GM19395 (cell line): ENCODE measurements at regions not wholly inside any gene's neighbourhood (a gene's known extent, or its start where the extent isn't known, plus 50 kb on each side); places are given as distances from the start of the nearest gene placed in this dataset.

Source experiments
- ATAC-seq: cut with Tn5 transposase; IDR thresholded peaks from one replicate; pipeline ENCODE4 v1.9.1; 2021; ENCODE audit warnings: mild to moderate bottlenecking, moderate library complexity; ENCODE audit not compliant: unreplicated experiment

DNA sequence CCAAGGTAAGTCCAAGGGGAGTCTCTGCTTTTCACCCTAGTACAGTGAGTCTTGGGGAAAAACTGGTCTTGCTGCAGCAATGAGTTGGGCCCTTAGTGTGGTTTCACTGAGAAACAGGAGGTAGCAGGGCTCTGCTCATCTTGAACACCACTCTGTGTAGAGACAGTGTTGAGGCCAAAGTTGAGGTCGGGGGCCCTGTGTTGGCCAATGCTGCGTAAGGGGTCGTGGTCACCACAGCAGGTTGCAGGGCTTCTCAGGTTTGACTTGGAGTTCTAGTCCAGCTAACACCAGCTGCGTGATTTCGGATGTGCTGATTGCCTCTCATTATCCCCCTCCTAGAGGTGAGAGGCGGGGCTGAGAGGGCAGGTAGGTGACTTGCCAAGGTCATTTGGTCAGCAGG is 807.5 kb downstream of the VRK1 start:
- ATAC-seq, result no peak

DNA sequence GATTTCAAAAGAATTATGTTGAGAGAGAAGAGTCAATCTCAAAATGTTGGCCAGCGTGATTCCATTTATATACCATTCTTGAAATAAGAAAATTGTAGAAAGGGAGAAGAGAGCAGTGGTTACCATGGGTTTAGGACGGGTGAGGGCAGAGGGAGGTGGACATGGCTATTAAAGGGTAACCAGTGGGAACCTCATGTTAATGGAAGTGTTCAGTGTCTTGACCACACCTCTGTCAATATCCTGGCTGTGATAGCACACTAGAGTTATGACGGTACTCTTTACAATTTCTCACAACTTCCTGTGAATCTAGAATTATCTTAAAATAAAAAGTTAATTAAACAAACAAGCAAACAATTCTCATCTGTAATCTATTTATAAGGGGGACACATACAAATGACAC is 821.2 kb downstream of the VRK1 start:
- ATAC-seq, result no peak

DNA sequence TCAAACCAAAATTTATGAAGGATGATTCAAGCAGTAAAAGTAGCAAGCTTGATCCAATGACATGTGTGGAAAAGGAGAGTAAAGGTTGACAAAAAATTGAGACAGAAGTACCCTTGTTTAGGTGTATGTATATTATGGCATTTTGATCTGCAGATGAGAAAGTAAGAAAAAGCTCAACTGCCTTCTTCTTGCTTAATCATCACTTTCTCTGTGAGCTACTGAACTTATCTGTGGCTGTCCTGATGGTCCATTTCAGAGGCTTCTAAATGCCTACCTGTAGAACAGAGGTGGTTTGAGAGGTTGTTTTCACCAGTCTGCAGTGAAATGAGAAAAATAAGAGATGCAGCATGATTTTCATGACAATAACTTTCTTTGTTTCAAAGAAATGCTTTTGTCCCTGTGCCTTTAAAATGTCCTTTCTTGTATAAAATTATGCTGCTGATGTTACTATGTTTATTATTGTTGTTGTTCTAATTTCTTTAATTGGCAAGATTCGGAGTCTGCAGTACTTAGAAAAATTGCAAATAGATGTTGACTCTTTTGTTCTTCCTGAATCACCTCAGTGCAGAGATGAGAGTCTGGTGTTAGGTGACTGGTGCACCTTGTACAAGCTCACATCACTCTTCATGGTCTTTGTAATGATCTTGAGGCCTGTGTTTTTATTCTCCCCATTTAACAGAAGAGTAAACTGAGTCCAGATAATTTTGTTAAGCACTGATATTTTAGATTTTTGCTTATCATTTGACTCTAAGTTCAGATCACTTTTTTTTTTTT is 821.9 kb downstream of the VRK1 start:
- ATAC-seq, result no peak

DNA sequence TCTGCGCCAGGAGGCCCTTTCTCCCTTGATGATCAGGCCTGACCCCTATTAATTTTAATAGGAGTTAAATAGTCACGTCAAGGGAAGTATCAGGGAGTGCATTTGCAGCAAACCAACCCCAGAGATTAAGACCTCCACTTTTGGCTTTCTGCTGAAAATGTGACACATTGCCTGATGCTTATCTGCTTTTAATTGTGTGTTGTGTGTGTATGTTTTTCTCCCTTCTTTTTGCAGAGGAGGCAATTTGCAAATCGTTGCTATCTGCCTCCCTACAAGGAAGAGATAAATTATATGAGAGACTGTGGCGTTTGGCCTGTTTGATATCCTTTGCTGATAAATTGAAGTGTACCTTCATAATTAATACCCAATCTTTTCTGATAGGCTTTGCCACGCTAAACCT is 822.9 kb downstream of the VRK1 start:
- no peak for ATAC-seq

DNA sequence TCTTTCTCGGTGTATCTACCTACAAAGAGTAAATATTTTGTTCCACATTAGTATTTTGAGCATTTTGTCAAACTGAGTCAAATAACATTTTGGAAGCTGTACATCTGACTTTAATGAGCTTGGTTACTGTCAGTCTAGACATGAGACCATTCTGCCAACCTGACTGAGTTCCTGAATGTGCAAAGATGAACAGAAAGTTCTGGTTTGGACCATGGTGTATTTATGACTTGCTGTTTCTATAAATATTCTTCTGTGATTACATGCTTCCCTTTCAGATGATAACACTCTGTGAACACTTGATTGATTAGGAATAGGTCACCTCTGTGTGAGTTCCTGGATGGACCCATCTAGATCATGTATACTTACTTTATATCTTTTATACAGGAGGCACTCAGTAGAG is 827.8 kb downstream of the VRK1 start:
- ATAC-seq, result no peak

DNA sequence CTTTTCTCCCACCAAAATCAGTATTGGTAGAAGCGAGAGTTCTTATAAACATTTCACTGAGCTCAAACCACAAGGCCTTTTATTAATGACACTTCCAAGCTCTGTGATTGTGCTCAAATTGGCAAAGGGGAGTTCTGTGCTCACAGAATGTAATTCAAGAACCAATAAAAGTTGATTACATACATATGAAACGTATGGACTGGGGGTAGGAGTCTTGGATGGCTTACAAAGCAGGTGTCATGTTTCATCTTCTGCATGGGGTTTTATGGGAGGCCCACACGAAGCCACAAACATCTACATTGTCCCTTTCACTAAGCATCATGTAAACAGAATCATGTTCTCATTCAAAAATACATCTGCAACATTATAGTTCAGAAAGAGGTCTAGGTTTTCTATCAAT is 828.3 kb downstream of the VRK1 start:
- ATAC-seq, result no peak

DNA sequence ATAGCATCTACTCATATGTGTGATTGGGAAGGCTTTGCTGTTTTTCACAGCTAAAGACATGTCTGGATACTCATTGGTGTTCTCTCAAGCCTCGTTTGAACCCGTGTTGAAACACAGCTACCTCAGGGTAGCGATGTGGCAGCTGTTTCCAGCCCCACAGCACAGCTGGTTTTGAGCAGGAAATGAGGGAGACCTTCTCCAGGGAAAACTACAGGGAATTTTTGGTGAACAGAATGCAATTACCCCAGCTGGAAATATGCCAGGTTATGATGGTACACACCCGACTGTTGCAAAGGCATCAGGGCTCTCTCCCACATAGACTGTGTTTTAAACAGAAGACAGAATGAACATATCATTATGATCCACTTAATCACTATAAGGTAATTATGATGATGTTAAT is 828.9 kb downstream of the VRK1 start:
- no peak for ATAC-seq

DNA sequence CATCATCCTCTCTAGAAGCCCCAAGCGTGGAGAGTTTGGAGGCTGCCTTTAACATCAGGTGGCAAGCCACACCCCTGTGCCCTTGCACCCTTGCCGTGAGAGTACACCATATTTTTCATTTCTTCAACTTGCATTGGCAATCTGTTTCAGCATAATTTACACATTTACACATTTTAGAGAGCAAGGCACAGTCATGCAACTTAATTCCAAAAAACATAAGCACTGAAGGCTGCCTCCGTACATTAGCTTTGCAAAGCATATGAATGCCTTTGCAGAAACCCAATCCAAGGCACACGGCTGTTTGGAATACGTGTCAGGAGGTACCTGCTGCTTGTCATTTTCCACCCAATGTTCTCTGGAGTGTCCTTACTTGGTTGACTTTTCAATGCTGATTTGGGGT is 833.1 kb downstream of the VRK1 start:
- ATAC-seq, result no peak

DNA sequence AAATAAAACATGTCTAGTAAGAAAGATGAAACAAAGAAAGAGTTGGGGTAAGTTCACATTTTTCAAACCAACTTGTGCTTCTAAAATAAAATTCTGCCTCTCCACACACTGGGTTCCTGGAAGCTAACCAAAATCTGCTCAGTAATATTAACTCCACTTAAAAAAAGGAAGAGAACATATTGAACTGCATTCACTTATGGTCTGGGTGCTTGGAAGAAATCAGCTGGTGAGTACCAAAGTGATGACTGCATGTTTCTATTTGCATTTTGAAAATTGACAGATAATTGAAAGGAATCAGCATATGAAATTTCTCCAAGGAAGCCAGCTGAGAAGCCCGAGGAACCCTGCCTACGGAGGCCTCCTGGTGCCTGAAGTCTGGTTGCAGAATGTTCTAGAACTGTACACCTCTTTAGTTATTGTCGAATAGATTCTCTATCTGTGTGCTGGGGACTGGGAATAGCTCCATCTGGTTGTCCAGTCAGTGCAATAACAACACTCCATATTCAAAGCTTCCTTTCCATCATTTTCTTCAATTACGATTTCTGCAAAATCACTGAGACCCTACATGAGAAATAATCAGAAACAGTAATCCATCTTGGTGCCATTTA is 836.1 kb downstream of the VRK1 start:
- no peak for ATAC-seq

DNA sequence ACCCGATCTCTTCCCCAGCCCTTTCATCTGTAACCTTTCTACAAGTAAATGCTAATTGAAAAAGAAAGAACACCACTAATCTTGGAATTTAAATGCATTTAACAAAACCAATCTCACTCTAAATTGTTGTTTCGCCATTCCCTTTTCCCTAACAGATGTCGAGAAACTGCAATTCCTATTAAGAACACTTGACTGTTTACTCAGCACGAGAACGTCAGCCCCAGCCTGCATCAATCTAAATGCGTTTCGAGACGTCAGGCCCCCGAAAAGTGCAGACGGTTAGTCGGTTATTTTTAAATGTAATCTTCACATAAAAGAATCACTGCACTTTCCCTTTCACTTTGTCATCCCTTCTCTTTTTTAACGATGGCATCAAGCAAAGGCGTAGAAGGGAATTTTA is 837.6 kb downstream of the VRK1 start:
- ATAC-seq, result no peak

DNA sequence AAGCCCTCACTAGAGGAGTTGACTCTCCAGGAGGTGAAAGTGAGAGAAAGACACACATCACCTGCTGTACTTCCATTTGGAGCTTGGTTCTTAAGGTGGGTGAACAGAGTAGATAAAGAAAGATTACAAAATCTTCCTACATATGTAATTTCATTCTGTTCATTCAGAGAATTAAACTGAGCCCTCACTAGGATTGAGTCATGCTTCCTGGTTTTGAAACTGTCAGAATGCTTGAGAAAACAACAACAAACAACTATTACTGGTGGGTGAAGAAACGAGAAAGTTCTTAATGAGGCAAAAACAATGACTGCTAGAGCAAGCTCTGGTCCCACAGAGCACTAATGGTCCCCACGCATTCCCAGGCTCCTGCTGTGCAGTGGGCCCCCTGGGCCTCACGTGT is 841.7 kb downstream of the VRK1 start:
- ATAC-seq, result no peak

DNA sequence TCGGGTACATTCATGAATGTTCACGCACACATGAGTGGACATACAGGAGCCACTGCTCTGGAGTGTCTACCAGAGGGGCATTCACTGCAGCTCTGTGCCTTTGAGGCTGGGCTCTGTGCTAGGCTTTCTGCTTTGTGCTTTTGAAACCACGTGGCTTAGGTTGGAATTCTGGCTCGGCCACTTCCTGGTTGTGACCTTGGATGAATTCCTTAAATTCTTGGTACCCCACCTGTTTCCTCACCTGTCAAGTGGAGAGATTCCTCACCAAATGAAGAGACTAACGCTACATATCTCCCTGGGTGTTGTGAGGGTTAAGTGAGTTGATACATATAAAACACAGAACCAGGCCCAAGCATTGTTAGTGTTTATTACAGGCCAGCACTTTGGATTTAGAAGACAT is 842.8 kb downstream of the VRK1 start:
- ATAC-seq, result no peak

DNA sequence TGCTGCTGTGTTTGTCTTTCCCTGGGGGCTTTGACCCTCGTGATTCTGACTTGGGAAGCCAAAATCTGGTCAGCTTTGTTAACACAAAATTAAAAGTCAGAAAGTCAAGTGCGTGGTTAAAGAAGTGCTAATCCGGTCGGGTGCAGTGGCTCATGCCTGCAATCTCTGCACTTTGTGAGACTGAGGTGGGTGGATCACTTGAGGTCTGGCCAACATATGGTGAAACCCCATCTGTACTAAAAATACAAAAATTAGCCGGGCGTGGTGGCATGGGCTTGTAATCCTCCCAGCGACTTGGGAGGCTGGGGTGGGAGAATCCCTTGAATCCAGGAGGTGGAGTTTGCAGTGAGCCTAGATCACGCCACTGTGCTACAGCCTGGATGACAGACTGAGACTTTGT is 844.6 kb downstream of the VRK1 start:
- no peak for ATAC-seq

DNA sequence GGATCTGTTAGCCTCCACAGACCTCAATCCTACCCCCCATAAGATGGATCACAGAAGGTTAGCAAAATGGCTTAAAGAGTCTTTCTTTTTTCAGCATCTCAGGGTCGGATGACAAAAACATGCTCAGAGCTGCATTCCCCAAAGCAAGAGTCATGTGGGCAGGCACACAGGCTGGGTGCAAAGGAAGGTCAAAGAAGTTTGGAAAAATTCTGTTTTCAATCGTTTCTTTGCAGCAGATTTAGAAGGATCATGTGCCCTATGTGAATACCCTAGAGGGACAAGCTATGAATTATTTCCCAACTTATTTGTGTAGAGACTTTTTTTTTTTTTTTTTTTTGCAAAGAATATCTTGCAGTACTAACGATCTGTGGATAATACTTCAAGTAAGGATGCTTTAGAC is 845.4 kb downstream of the VRK1 start:
- ATAC-seq, result no peak

DNA sequence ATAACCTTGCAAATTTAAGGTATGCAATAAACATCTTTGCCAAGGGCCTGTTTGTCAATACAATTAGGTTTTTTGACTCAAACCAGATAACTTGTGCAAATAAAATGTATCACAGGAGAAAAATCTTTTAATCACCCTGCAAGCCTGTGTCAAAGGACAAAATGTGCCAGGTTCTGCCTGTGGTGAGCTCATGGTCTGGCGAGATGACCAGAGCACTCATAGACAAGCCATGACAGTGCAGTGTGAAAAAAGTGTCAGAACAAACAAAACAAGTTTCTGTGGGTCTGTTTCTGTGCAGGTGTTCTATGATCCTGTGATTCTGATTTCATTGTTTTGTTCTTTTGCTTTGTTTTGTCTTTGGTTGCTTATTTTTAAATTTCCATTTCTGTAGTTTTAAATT is 847.2 kb downstream of the VRK1 start:
- no peak for ATAC-seq

DNA sequence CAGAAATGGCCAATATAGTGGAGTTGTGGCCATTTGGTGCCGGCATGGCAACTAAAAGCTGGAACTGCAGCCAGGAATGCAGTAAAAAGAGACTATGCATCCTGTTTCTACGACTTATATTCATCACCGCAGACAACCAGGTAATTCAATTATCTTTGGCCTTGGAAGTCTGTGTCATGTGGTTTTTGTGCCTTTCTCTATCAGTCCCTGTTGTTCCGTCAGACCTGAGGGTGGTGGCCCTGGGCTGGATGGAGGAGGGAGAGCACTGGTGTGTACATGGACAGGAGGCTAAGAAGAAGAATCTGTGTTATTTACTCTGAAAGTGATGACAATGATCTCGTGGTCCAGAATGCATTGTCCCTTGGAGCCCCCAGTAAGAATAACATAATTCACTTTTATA is 852.6 kb downstream of the VRK1 start:
- no peak for ATAC-seq

DNA sequence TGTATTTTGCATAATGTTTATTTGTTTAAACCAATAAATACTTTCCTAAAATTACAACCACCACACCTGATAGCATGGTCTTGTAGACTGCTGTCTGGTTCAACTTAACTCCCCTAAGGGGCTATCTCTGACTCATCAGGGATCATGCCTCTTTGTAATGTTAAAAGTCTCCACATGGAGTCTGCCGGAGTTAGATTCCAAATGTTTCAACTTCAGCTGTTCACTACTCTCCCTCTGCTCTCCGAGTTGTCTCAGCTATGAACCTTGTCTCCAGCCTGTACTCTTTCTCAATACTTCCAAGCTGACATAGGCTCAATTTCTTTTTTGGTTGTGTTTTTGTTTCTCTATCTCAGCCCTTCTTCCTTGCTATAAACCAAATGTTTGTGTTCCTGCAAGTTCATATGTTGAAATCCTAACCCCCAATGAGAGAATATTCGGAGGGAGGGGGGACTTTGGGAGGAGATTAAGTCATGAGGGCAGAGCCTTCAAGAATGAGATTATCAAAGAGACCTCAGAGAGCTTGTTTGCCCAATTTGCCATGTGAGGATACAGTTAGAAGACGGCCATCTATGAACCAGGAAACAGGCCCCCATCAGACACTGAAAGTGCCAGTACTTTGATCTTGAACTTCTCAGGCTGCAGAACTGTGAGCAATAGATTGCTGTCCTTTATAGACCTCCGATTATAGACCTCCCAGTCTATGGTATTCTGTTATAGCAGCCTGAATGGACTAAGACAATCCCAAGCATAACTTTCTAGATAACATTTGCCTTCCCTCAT is 858.2 kb downstream of the VRK1 start:
- ATAC-seq, result no peak

DNA sequence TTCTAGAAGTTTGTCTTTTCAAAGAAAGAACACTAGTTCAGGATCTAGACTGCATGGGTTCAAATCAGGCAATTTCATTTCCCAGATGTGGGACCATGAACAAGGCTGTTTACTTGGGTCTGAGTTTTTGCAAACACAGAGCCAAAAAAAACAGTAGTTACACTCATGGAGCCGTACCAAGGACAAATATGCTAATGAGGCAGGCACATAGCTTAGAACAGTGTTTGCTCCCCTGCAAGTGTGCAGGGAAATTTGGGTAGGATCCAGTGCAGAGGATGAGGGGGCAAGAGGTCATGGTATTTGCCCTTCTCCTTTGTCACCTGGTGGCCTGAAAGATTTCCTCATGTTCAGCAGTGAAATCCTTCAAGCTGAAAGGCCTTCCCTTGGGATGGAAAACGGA is 860.4 kb downstream of the VRK1 start:
- ATAC-seq, result no peak

DNA sequence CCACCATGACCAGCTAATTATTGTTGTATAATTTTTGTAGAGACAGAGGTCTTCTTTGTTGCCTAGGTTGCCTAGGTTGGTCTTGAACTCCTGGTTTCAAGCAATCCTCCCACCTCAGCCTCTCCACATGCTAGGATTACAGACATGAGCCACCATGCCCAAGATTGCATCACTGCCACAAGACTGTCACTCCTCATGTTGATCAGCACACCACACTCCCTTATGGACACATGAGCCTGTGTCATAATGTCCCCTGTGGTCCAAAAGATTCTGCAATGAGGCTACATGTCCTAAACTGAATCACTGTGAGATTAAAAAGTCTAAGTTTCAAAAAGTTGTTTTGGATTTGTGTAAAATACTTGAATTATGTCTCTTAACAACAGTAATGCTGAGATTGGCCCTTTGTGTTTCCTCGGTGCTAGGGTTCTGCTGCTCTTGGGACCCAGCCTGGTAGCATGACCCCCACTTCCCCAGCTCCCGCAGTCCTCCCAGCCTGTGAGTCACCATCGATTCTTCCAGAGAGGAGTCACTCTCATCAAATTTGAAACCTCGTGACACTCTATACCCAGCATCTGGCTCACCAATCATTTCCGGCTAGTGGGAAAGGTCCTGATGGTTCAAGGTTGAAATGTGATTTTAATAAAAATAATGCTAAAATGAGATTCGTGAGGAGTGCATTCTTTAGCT is 890.9 kb downstream of the VRK1 start:
- ATAC-seq, result no peak

DNA sequence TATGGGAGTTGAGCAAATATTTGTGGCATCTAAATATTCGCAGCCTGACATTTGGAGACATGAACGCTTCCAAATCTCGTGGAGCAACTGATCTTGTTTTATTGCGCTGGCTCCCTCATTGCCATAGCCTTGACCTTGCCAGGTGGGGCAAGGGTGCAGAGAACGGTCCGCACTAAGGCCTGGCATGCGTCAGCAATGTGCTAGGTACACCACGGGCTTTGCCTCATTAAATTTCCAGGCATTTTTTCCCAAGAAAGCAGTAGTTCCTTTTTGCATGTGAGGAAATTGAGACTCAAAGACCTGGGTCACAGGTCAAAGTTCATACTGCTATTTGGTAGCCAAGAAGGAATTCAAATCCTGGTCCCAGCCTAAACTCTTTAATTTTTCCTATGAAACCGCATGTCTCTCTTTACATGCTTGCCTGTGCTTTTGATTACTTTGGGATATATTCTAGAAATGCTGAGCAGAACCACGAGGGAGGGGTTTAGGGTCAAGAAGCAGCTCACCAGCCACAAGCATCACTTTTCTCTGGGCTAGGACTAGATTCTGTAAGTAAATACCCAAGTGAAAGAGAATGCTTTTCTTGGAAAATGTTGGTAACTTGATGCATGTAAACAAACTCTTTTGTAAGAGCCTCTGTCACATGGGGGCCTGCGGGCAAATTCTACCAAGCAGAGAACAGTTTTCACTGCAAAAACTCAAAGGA is 891.6 kb downstream of the VRK1 start:
- no peak for ATAC-seq

DNA sequence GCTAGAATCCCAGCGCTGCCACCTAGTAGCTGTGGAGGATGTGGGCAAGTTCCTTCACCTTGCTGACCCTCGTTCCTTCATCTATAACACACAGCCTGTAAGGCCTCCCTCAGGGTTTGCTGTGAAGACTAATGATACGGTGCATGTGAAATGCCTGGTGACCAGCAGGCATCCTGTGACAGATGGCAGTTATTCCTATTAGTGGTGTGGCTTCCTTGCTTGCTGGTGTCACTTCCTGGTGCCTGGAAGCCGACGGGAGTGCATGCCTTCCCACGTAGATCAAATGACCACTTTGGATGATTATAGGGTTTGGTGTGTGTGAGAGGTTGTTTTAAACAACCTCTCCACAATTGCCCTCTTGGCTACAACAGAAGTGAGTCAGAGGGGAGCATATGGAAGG is 894.9 kb downstream of the VRK1 start:
- no peak for ATAC-seq
